AG08395 (cell line): ENCODE measurements at regions not wholly inside any gene's neighbourhood (a gene's known extent, or its start where the extent isn't known, plus 50 kb on each side); places are given as distances from the start of the nearest gene placed in this dataset.
"Not testable (repeated sequence)": the region's sequence is repeated elsewhere in the genome, so short reads cannot be mapped to it uniquely, and the experiment has no call there.

Source experiments
- DNase-seq: peaks from one replicate; pipeline ENCODE4 v3.0.0; 2012; ENCODE audit warnings: mixed read lengths, low spot score

GRCh38 chr10:131580674-131581073, 269.2 kb upstream of the TCERG1L start:
- DNase-seq = no peak

- DNase-seq = not testable (repeated sequence)
Observed at GRCh38 chr10:131581547-131581946, 270.0 kb upstream of the TCERG1L start.

- no peak for DNase-seq
Observed at GRCh38 chr10:131584287-131584686, 272.8 kb upstream of the TCERG1L start.

GRCh38 chr10:131585761-131586160, 274.2 kb upstream of the TCERG1L start:
- DNase-seq = no peak

- DNase-seq = no peak
Observed at GRCh38 chr10:131586958-131587357, 275.4 kb upstream of the TCERG1L start.

- DNase-seq = no peak
Observed at GRCh38 chr10:131587976-131588680, 276.6 kb upstream of the TCERG1L start.

GRCh38 chr10:131588704-131589220, 277.2 kb upstream of the TCERG1L start:
- no peak for DNase-seq

GRCh38 chr10:131590567-131590966, 279.0 kb upstream of the TCERG1L start:
- no peak for DNase-seq

GRCh38 chr10:131591936-131592335, 280.4 kb upstream of the TCERG1L start:
- DNase-seq = no peak

GRCh38 chr10:131609176-131609575, 291.6 kb upstream of the PPP2R2D start:
- DNase-seq = no peak

- no peak for DNase-seq
Observed at GRCh38 chr10:131615150-131615549, 285.7 kb upstream of the PPP2R2D start.

- no peak for DNase-seq
Observed at GRCh38 chr10:131616040-131616439, 284.8 kb upstream of the PPP2R2D start.

GRCh38 chr10:131617113-131617858, 283.5 kb upstream of the PPP2R2D start:
- DNase-seq = no peak

- DNase-seq = no peak
Observed at GRCh38 chr10:131618587-131619267, 282.1 kb upstream of the PPP2R2D start.

- no peak for DNase-seq
Observed at GRCh38 chr10:131620314-131620713, 280.5 kb upstream of the PPP2R2D start.

- no peak for DNase-seq
Observed at GRCh38 chr10:131620904-131621303, 279.9 kb upstream of the PPP2R2D start.

GRCh38 chr10:131621784-131622624, 278.8 kb upstream of the PPP2R2D start:
- no peak for DNase-seq

- no peak for DNase-seq
Observed at GRCh38 chr10:131625041-131625440, 275.8 kb upstream of the PPP2R2D start.

GRCh38 chr10:131626274-131626673, 274.5 kb upstream of the PPP2R2D start:
- DNase-seq = no peak

GRCh38 chr10:131629026-131629770, 271.6 kb upstream of the PPP2R2D start:
- DNase-seq = no peak

- no peak for DNase-seq
Observed at GRCh38 chr10:131630772-131631258, 270.0 kb upstream of the PPP2R2D start.
